Testis (tissue), 2 donors: ENCODE measurements at regions not wholly inside any gene's neighbourhood (a gene's known extent, or its start where the extent isn't known, plus 50 kb on each side); places are given as distances from the start of the nearest gene placed in this dataset.

Source experiments
- CTCF ChIP-seq, 3 experiments: fragments of 450-650 bp in 2 of 3; fragments of 200-600 bp in 1 of 3; sonication (generic) in 1 of 3; IDR thresholded peaks; one replicate each; pipeline ENCODE4 v1.5.1; 2016 to 2019; ENCODE audit warnings: antibody characterized with exemption in 3 of 3, mild to moderate bottlenecking in 2 of 3, moderate library complexity in 1 of 3
- POLR2A ChIP-seq: fragments of 450-650 bp; IDR thresholded peaks from one replicate; pipeline ENCODE4 v1.6.1; 2017; ENCODE audit warnings: antibody characterized with exemption, mild to moderate bottlenecking, moderate library complexity

GRCh38 chr2:67572721-67573435, 175.7 kb downstream of the ETAA1 start:
- TF ChIP-seq CTCF (IDR thresholded peaks at IDR 0.05) (no peak), POLR2A (no peak)
